Osteocyte (in vitro differentiated cells): ENCODE measurements at regions not wholly inside any gene's neighbourhood (a gene's known extent, or its start where the extent isn't known, plus 50 kb on each side); places are given as distances from the start of the nearest gene placed in this dataset.

Experiments used
- DNase-seq: peaks from one replicate; pipeline ENCODE4 v3.0.0; 2021; ENCODE audit warnings: mixed read lengths; ENCODE audit not compliant: unreplicated experiment; ENCODE audit errors: extremely low spot score
- H3K27ac Mint-ChIP-seq: one replicate; pipeline ENCODE4 v1.8.0; 2021; ENCODE audit warnings: mild to moderate bottlenecking, mixed read lengths; ENCODE audit not compliant: unreplicated experiment
- H3K27me3 Mint-ChIP-seq: one replicate; pipeline ENCODE4 v1.8.0; 2021; ENCODE audit warnings: mixed read lengths; ENCODE audit not compliant: unreplicated experiment
- H3K36me3 Mint-ChIP-seq: one replicate; pipeline ENCODE4 v1.8.0; 2021; ENCODE audit warnings: mixed read lengths; ENCODE audit not compliant: unreplicated experiment
- H3K4me1 Mint-ChIP-seq: one replicate; pipeline ENCODE4 v1.8.0; 2021; ENCODE audit warnings: mixed read lengths; ENCODE audit not compliant: unreplicated experiment
- H3K4me3 Mint-ChIP-seq: one replicate; pipeline ENCODE4 v1.8.0; 2021; ENCODE audit warnings: mild to moderate bottlenecking, moderate library complexity, mixed read lengths; ENCODE audit not compliant: unreplicated experiment
- H3K9me3 Mint-ChIP-seq: one replicate; pipeline ENCODE4 v1.8.0; 2021; ENCODE audit warnings: mixed read lengths; ENCODE audit not compliant: unreplicated experiment
- CTCF ChIP-seq: fragments of 200-600 bp; sonication (generic); IDR thresholded peaks from 2 replicates; pipeline ENCODE4 v1.5.0; 2021; ENCODE audit warnings: antibody characterized with exemption, mild to moderate bottlenecking, moderate library complexity

GRCh38 chr3:35524856-35525255 is 114.5 kb upstream of the ARPP21 start:
- H3K9me3 Mint-ChIP-seq = no peaks in the 10 kb centered on the region
- DNase-seq = no peak
- peak overlapping the region; percentile 86 for H3K27ac Mint-ChIP-seq
- H3K4me3 Mint-ChIP-seq = no peak overlapping the region
- H3K27me3 Mint-ChIP-seq = no peaks in the 10 kb centered on the region
- TF ChIP-seq CTCF = no peak
- peaks cover 7% of the 10 kb centered on the region for H3K36me3 Mint-ChIP-seq
- peaks cover 60% of the 10 kb centered on the region for H3K4me1 Mint-ChIP-seq

GRCh38 chr3:35528728-35529127 is 110.6 kb upstream of the ARPP21 start:
- H3K27ac Mint-ChIP-seq = peak overlapping the region; percentile 64
- TF ChIP-seq CTCF = no peak
- H3K36me3 Mint-ChIP-seq = peaks cover 7% of the 10 kb centered on the region
- peak overlapping the region; percentile 44 for H3K4me3 Mint-ChIP-seq
- H3K4me1 Mint-ChIP-seq = peaks cover 46% of the 10 kb centered on the region
- no peaks in the 10 kb centered on the region for H3K27me3 Mint-ChIP-seq
- H3K9me3 Mint-ChIP-seq = no peaks in the 10 kb centered on the region
- no peak for DNase-seq

GRCh38 chr3:35529337-35529736 is 110.0 kb upstream of the ARPP21 start:
- DNase-seq = no peak
- no peak overlapping the region for H3K4me3 Mint-ChIP-seq
- H3K36me3 Mint-ChIP-seq = peaks cover 7% of the 10 kb centered on the region

GRCh38 chr3:35537265-35537664 is 102.1 kb upstream of the ARPP21 start:
- Mint-ChIP-seq H3K4me3 (no peak overlapping the region), H3K36me3 (no peaks in the 10 kb centered on the region), H3K4me1 (peaks cover 17% of the 10 kb centered on the region), H3K9me3 (no peaks in the 10 kb centered on the region), H3K27ac (no peak overlapping the region), H3K27me3 (no peaks in the 10 kb centered on the region)
- no peak for DNase-seq
- TF ChIP-seq CTCF = no peak

More at GRCh38 chr3:35529337-35529736, 110.0 kb upstream of the ARPP21 start:
- Mint-ChIP-seq H3K9me3 (no peaks in the 10 kb centered on the region), H3K27me3 (no peaks in the 10 kb centered on the region), H3K4me1 (peaks cover 43% of the 10 kb centered on the region), H3K27ac (peak overlapping the region; percentile 64)
- TF ChIP-seq CTCF = no peak

- TF ChIP-seq CTCF = no peak
- no peak overlapping the region for H3K27ac Mint-ChIP-seq
- H3K36me3 Mint-ChIP-seq = no peaks in the 10 kb centered on the region
- DNase-seq = no peak
- no peaks in the 10 kb centered on the region for H3K9me3 Mint-ChIP-seq
- no peak overlapping the region for H3K4me3 Mint-ChIP-seq
- H3K27me3 Mint-ChIP-seq = no peaks in the 10 kb centered on the region
- peaks cover 16% of the 10 kb centered on the region for H3K4me1 Mint-ChIP-seq
Measured at GRCh38 chr3:35544976-35545375, 94.3 kb upstream of the ARPP21 start.
